MM.1S (cell line): ENCODE measurements at regions not wholly inside any gene's neighbourhood (a gene's known extent, or its start where the extent isn't known, plus 50 kb on each side); places are given as distances from the start of the nearest gene placed in this dataset.
"Not testable (repeated sequence)": the region's sequence is repeated elsewhere in the genome, so short reads cannot be mapped to it uniquely, and the experiment has no call there.

Source experiments
- DNase-seq: peaks from one replicate; pipeline ENCODE4 v3.0.0-alpha.2; 2015
- H2AFZ ChIP-seq: fragments of 300-600 bp; sonication (generic); 2 replicates; pipeline ENCODE4 v1.6.0; 2016; ENCODE audit warnings: antibody characterized with exemption, low read length
- H3F3A ChIP-seq: fragments of 300-600 bp; sonication (generic); 2 replicates; pipeline ENCODE4 v1.6.1; 2016; ENCODE audit warnings: mild to moderate bottlenecking, antibody characterized with exemption, low read length, moderate library complexity, mixed read lengths; ENCODE audit not compliant: insufficient read depth
- H3K27ac ChIP-seq: fragments of 300-600 bp; sonication (generic); 2 replicates; pipeline ENCODE4 v1.5.1; 2016; ENCODE audit warnings: mild to moderate bottlenecking, low read length
- H3K27me3 ChIP-seq: fragments of 300-600 bp; sonication (generic); replicated peaks from 2 replicates; pipeline ENCODE4 v1.6.0; 2016; ENCODE audit warnings: low read length; ENCODE audit not compliant: insufficient read depth
- H3K36me3 ChIP-seq: fragments of 300-600 bp; sonication (generic); replicated peaks from 2 replicates; pipeline ENCODE4 v1.6.1; 2016; ENCODE audit warnings: mild to moderate bottlenecking, low read length, mixed read lengths; ENCODE audit not compliant: insufficient read depth
- H3K4me1 ChIP-seq: fragments of 300-600 bp; sonication (generic); 2 replicates; pipeline ENCODE4 v1.6.1; 2016; ENCODE audit warnings: low read length, mixed read lengths
- H3K4me2 ChIP-seq: fragments of 300-600 bp; sonication (generic); 2 replicates; pipeline ENCODE4 v1.6.0; 2016; ENCODE audit warnings: low read depth, low read length
- H3K4me3 ChIP-seq: fragments of 300-600 bp; sonication (generic); 2 replicates; pipeline ENCODE4 v1.5.1; 2016; ENCODE audit warnings: low read length, mixed read lengths
- H3K79me2 ChIP-seq: fragments of 300-600 bp; sonication (generic); 2 replicates; pipeline ENCODE4 v1.6.1; 2016; ENCODE audit warnings: mixed run types, low read length, mixed read lengths
- H3K9ac ChIP-seq: fragments of 300-600 bp; sonication (generic); 2 replicates; pipeline ENCODE4 v1.6.1; 2016; ENCODE audit warnings: low read length, mixed read lengths
- H3K9me2 ChIP-seq: fragments of 300-600 bp; sonication (generic); replicated peaks from 2 replicates; pipeline ENCODE4 v1.6.1; 2016; ENCODE audit warnings: mild to moderate bottlenecking, low read length, mixed read lengths; ENCODE audit not compliant: insufficient read depth
- H3K9me3 ChIP-seq: fragments of 300-600 bp; sonication (generic); replicated peaks from 2 replicates; pipeline ENCODE4 v1.6.1; 2016; ENCODE audit warnings: mild to moderate bottlenecking, low read length, mixed read lengths; ENCODE audit not compliant: insufficient read depth
- H4K20me1 ChIP-seq: fragments of 300-600 bp; sonication (generic); 2 replicates; pipeline ENCODE4 v1.6.1; 2016; ENCODE audit warnings: mild to moderate bottlenecking, low read length, moderate library complexity, mixed read lengths; ENCODE audit not compliant: insufficient read depth
- CTCF ChIP-seq: fragments of 300-600 bp; sonication (generic); IDR thresholded peaks from 2 replicates; pipeline ENCODE4 v1.5.1; 2016; ENCODE audit warnings: antibody characterized with exemption, low read length, mixed read lengths
- EZH2 ChIP-seq: fragments of 300-600 bp; sonication (generic); optimal IDR thresholded peaks from 2 replicates; pipeline ENCODE3; 2017; ENCODE audit warnings: low read depth, mild to moderate bottlenecking, antibody characterized with exemption, low read length, mixed read lengths
- EZH2phosphoT487 ChIP-seq: fragments of 300-600 bp; sonication (generic); IDR thresholded peaks from 2 replicates; pipeline ENCODE4 v1.6.1; 2018; ENCODE audit warnings: antibody characterized with exemption, low read length

DNA sequence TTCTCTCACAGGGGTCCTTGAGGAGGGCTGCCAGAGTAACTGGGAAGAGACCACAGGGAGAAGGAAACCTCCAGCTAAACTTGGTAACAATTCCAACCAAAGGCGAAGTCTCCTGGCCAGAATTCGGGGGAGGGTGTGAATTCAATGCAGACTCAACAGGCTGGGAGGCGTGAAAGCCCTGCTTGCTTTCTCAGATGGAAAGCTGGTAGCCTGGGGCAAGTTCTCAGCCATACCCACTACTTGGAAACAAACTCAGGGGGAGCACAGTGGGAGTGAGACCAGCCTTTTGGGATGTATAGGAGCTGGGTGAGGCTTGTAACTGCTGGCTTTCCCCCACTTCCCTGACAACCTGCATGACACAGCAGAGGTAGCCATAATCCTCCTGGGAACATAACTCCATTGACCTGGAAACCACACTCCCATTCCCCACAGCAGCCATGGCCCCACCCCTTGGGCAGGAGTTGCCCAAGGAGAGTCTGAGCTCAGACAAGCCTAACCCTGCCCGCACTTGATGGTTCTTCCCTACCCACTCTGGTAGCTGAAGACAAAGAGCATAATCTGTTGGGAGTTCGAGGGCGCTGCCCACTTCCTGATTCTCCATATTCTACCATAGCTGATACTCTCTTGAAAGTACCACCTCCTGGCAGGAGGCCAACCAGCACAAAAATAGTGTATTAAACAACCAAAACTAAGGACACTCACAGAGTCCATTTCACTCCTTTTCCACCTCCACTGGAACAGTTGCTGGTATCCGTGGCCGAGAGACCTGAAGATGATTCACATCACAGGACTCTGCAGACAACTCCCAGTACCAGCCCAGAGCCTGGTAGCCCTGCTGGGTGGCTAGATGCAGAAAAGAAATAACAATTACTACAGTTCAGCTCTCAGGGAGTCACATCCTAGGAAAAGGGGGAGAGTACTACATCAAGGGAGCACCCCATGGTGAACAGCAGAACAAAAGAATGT is 123.8 kb downstream of the FAM170A start:
- Histone ChIP-seq H4K20me1 (no peaks in the 10 kb centered on the region), H3K79me2 (no peaks in the 10 kb centered on the region), H3K4me3 (no peak overlapping the region), H3K4me1 (no peaks in the 10 kb centered on the region), H3K9me3 (no peaks in the 10 kb centered on the region), H3F3A (no peaks in the 10 kb centered on the region), H3K36me3 (no peaks in the 10 kb centered on the region), H2AFZ (no peak overlapping the region), H3K27me3 (no peaks in the 10 kb centered on the region), H3K9me2 (no peaks in the 10 kb centered on the region), H3K9ac (no peak overlapping the region), H3K27ac (no peak overlapping the region), H3K4me2 (no peak overlapping the region)
- no peak for DNase-seq
- no peak for TF ChIP-seq EZH2phosphoT487

DNA sequence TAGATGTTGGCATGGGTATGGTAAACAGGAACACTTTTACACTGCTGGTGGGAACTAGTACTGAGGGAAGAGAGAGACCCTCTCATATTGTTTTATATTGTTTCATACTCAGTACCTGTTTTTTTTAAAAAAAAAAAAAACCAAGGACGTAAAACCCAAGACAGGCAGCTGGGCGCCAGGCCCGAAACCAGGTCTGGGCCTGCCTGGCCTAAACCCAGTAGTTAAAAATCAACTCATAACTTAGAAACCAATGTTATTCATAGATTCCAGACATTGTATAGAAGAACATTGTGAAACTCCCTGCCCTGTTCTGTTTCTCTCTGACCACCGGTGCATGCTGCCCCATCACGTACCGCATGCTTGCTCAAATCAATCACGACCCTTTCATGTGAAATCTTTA is 125.5 kb downstream of the FAM170A start:
- not testable (repeated sequence) for H3K27me3 ChIP-seq, H3K9me3 ChIP-seq, H2AFZ ChIP-seq, H3K79me2 ChIP-seq, H3K27ac ChIP-seq, H3K4me1 ChIP-seq, H3K4me3 ChIP-seq, H3K9me2 ChIP-seq, H3K36me3 ChIP-seq, H3K9ac ChIP-seq, H4K20me1 ChIP-seq, DNase-seq, H3F3A ChIP-seq, H3K4me2 ChIP-seq

- DNase-seq = no peak
- Histone ChIP-seq H3K79me2 (no peaks in the 10 kb centered on the region), H3K9me2 (no peaks in the 10 kb centered on the region)
Observed at GRCh38 chr5:119757276-119757675, 127.9 kb downstream of the FAM170A start.

GRCh38 chr5:119769695-119770693 is 140.6 kb downstream of the FAM170A start:
- H2AFZ ChIP-seq, H3K36me3 ChIP-seq, H3K4me3 ChIP-seq, H3K9me2 ChIP-seq, H3K4me1 ChIP-seq, H3K4me2 ChIP-seq, H3K27ac ChIP-seq, DNase-seq, H3K79me2 ChIP-seq, H3F3A ChIP-seq, H4K20me1 ChIP-seq, H3K9me3 ChIP-seq, H3K9ac ChIP-seq, H3K27me3 ChIP-seq: not testable (repeated sequence)

More at GRCh38 chr5:119757276-119757675, 127.9 kb downstream of the FAM170A start:
- Histone ChIP-seq H3K27me3 (no peaks in the 10 kb centered on the region), H3K4me2 (no peak overlapping the region), H3K4me3 (no peak overlapping the region), H3K9ac (no peak overlapping the region), H3K9me3 (no peaks in the 10 kb centered on the region), H4K20me1 (no peaks in the 10 kb centered on the region), H3K4me1 (no peaks in the 10 kb centered on the region), H3F3A (no peaks in the 10 kb centered on the region), H3K27ac (no peak overlapping the region), H3K36me3 (no peaks in the 10 kb centered on the region), H2AFZ (no peak overlapping the region)
- TF ChIP-seq EZH2 (no peak), EZH2phosphoT487 (no peak), CTCF (no peak)

DNA sequence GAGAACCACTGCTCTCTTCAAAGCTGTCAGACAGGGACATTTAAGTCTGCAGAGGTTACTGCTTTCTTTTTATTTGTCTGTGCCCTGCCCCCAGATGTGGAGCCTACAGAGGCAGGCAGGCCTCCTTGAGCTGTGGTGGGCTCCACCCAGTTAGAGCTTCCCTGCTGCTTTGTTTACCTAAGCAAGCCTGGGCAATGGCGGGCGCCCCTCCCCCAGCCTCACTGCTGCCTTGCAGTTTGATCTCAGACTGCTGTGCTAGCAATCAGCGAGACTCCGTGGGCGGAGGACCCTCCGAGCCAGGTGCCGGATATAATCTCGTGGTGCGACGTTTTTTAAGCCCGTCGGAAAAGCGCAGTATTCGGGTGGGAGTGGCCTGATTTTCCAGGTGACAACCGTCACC is 150.8 kb downstream of the FAM170A start:
- H3K4me1 ChIP-seq, H4K20me1 ChIP-seq, H2AFZ ChIP-seq, H3K36me3 ChIP-seq, H3K9me2 ChIP-seq, H3K9ac ChIP-seq, H3K27ac ChIP-seq, H3K4me2 ChIP-seq, DNase-seq, H3K79me2 ChIP-seq, H3K4me3 ChIP-seq, H3K27me3 ChIP-seq, H3K9me3 ChIP-seq, H3F3A ChIP-seq: not testable (repeated sequence)
